ENCODE measurements at regions not wholly inside any gene's neighbourhood (a gene's known extent, or its start where the extent isn't known, plus 50 kb on each side); places are given as distances from the start of the nearest gene placed in this dataset.

- TF ChIP-seq CTCF (IDR thresholded peaks at IDR 0.05) (no peak), EZH2 (IDR thresholded peaks at IDR 0.05) (no peak), EZH2phosphoT487 (IDR thresholded peaks at IDR 0.05) (no peak)
- no peak overlapping the region for H3K4me3 ChIP-seq
- no peak overlapping the region for H3K4me2 ChIP-seq
- no peaks in the 10 kb centered on the region for H3K4me1 ChIP-seq
- no peaks in the 10 kb centered on the region for H3K79me2 ChIP-seq (ENCODE audit: low read depth)
- DNase-seq (ENCODE audit: low spot score) = no peak
- H3K27ac ChIP-seq = no peak overlapping the region
- no peaks in the 10 kb centered on the region for H3K27me3 ChIP-seq
- Mint-ChIP-seq H3K27me3 (ENCODE audit: insufficient read depth, low read depth) (no peaks in the 10 kb centered on the region), H3K27ac (no peak overlapping the region), H3K4me1 (no peaks in the 10 kb centered on the region), H3K9me3 (peaks cover 6% of the 10 kb centered on the region), H3K4me3 (no peak overlapping the region), H3K36me3 (no peaks in the 10 kb centered on the region)
- no peak overlapping the region for H3K9ac ChIP-seq
- H2AFZ ChIP-seq (replicated peaks) = no peak overlapping the region
- H3K36me3 ChIP-seq = no peaks in the 10 kb centered on the region
- no peaks in the 10 kb centered on the region for H3F3A ChIP-seq (ENCODE audit: low read depth)
- H4K20me1 ChIP-seq (ENCODE audit: low read depth) = no peaks in the 10 kb centered on the region
- H3K9me3 ChIP-seq (ENCODE audit: low read depth) = no peaks in the 10 kb centered on the region
Measured at GRCh38 chr7:41842956-41843355, 140.1 kb upstream of the INHBA start.

- Histone ChIP-seq H3K4me1 (no peaks in the 10 kb centered on the region), H3K36me3 (no peaks in the 10 kb centered on the region), H3K9ac (no peak overlapping the region), H3K4me2 (no peak overlapping the region), H3K79me2 (ENCODE audit: low read depth) (no peaks in the 10 kb centered on the region), H3K4me3 (no peak overlapping the region), H3F3A (ENCODE audit: low read depth) (no peaks in the 10 kb centered on the region), H4K20me1 (ENCODE audit: low read depth) (no peaks in the 10 kb centered on the region), H3K27me3 (no peaks in the 10 kb centered on the region), H3K27ac (no peak overlapping the region), H3K9me3 (ENCODE audit: low read depth) (no peaks in the 10 kb centered on the region), H2AFZ (replicated peaks) (no peak overlapping the region)
- H3K4me3 Mint-ChIP-seq = no peak overlapping the region
- no peaks in the 10 kb centered on the region for H3K36me3 Mint-ChIP-seq
- H3K27ac Mint-ChIP-seq = no peak overlapping the region
- TF ChIP-seq CTCF (IDR thresholded peaks at IDR 0.05) = no peak
- TF ChIP-seq EZH2phosphoT487 (IDR thresholded peaks at IDR 0.05) = no peak
- no peak for TF ChIP-seq EZH2 (IDR thresholded peaks at IDR 0.05)
- H3K9me3 Mint-ChIP-seq = peaks cover 3% of the 10 kb centered on the region
- no peak for DNase-seq (ENCODE audit: low spot score)
- peaks cover 25% of the 10 kb centered on the region for H3K4me1 Mint-ChIP-seq
- no peaks in the 10 kb centered on the region for H3K27me3 Mint-ChIP-seq (ENCODE audit: insufficient read depth, low read depth)
Measured at GRCh38 chr7:41837916-41838315, 135.0 kb upstream of the INHBA start.

- H3K4me2 ChIP-seq = no peak overlapping the region
- no peaks in the 10 kb centered on the region for H3K9me3 ChIP-seq (ENCODE audit: low read depth)
- H3K27ac ChIP-seq = no peak overlapping the region
- TF ChIP-seq EZH2phosphoT487 (IDR thresholded peaks at IDR 0.05) = no peak
- no peak for TF ChIP-seq CTCF (IDR thresholded peaks at IDR 0.05)
- no peak for TF ChIP-seq EZH2 (IDR thresholded peaks at IDR 0.05)
- no peaks in the 10 kb centered on the region for H3K36me3 ChIP-seq
- H4K20me1 ChIP-seq (ENCODE audit: low read depth) = no peaks in the 10 kb centered on the region
- no peak overlapping the region for H3K27ac Mint-ChIP-seq
- no peaks in the 10 kb centered on the region for H3K27me3 Mint-ChIP-seq (ENCODE audit: insufficient read depth, low read depth)
- peaks cover 12% of the 10 kb centered on the region for H3K9me3 Mint-ChIP-seq
- H2AFZ ChIP-seq (replicated peaks) = no peak overlapping the region
- peaks cover 30% of the 10 kb centered on the region for H3K4me1 Mint-ChIP-seq
- H3K4me1 ChIP-seq = no peaks in the 10 kb centered on the region
- H3K36me3 Mint-ChIP-seq = peaks cover 3% of the 10 kb centered on the region
- H3K4me3 Mint-ChIP-seq = no peak overlapping the region
- no peak overlapping the region for H3K9ac ChIP-seq
- no peaks in the 10 kb centered on the region for H3K79me2 ChIP-seq (ENCODE audit: low read depth)
- DNase-seq (ENCODE audit: low spot score) = no peak
- H3K4me3 ChIP-seq = no peak overlapping the region
- no peaks in the 10 kb centered on the region for H3K27me3 ChIP-seq
- H3F3A ChIP-seq (ENCODE audit: low read depth) = no peaks in the 10 kb centered on the region
Measured at GRCh38 chr7:41835976-41836530, 133.2 kb upstream of the INHBA start.

All from neural progenitor cell (in vitro differentiated cells).